ENCODE measurements at regions not wholly inside any gene's neighbourhood (a gene's known extent, or its start where the extent isn't known, plus 50 kb on each side); places are given as distances from the start of the nearest gene placed in this dataset.

- no peak for TF ChIP-seq CTCF (conservative IDR thresholded peaks at IDR 0.05)
- no peaks in the 10 kb centered on the region for H3K9me3 ChIP-seq (ENCODE audit: control insufficient read depth, low read depth, low read length)
- H3K14ac ChIP-seq (ENCODE audit: insufficient read depth, low read length): no peak overlapping the region
- Mint-ChIP-seq H3K27me3 (ENCODE audit: low read depth) (no peaks in the 10 kb centered on the region; the same call in 1 of the 2 replicates), H3K9me3 (peaks cover 0 to 4% of the 10 kb centered on the region in 2 experiments; a peak in 1 of 5 replicates), H3K27ac (no peak overlapping the region), H3K4me3 (no peak overlapping the region), H3K36me3 (ENCODE audit: insufficient read depth in 1 of 3, low read depth in 3 of 3) (peaks cover 0 to 2% (median 0%) of the 10 kb centered on the region in 3 experiments; a peak in 1 of 7 replicates), H3K4me1 (no peaks in the 10 kb centered on the region)
- H2AK5ac ChIP-seq (ENCODE audit: insufficient read length, low read length): no peak overlapping the region
- H3T11ph ChIP-seq (ENCODE audit: low read length): no peak overlapping the region
- no peak overlapping the region for H2BK120ac ChIP-seq (ENCODE audit: low read depth, low read length, poor library complexity, severe bottlenecking)
- H3K56ac ChIP-seq (ENCODE audit: insufficient read length, low read depth, low read length): no peak overlapping the region
- no peak overlapping the region for H3K4me2 ChIP-seq (ENCODE audit: insufficient read depth, insufficient read length, low read length)
- no peak for DNase-seq
- no peak overlapping the region for H3K4ac ChIP-seq (ENCODE audit: low read depth, low read length)
- H3K23me2 ChIP-seq (ENCODE audit: insufficient read length, low read depth, low read length, poor library complexity, severe bottlenecking): no peaks in the 10 kb centered on the region
- no peak overlapping the region for H4K91ac ChIP-seq (ENCODE audit: insufficient read length, low read depth, low read length)
- H2BK12ac ChIP-seq (ENCODE audit: insufficient read length, low read depth, low read length): no peak overlapping the region
- WGBS (ENCODE audit: extremely low coverage, insufficient read length, low lambda C conversion rate): 100% methylated on average over 1 of the region's 4 CpGs
- H3K9ac ChIP-seq (ENCODE audit: extremely low read depth, insufficient read length, low read length): no peak overlapping the region
- H3K27ac ChIP-seq (ENCODE audit: insufficient read length, low read depth, low read length): no peak overlapping the region
- no peak overlapping the region for H2AFZ ChIP-seq (ENCODE audit: low read length)
- no peak overlapping the region for H3K23ac ChIP-seq (ENCODE audit: insufficient read length, low read depth, low read length)
- H3K4me1 ChIP-seq (ENCODE audit: insufficient read depth, low read length): no peaks in the 10 kb centered on the region
- H3K18ac ChIP-seq (ENCODE audit: insufficient read length, low read depth, low read length): no peak overlapping the region
- no peaks in the 10 kb centered on the region for H3K79me1 ChIP-seq (ENCODE audit: insufficient read depth, low read depth, low read length, poor library complexity, severe bottlenecking)
- H3K27me3 ChIP-seq (ENCODE audit: insufficient read depth, low read length): no peaks in the 10 kb centered on the region
- no peak overlapping the region for H2BK20ac ChIP-seq (ENCODE audit: low read depth, low read length, poor library complexity, severe bottlenecking)
- H4K20me1 ChIP-seq (ENCODE audit: control insufficient read depth, insufficient read depth, insufficient read length): no peaks in the 10 kb centered on the region
- no peak overlapping the region for H4K5ac ChIP-seq (ENCODE audit: insufficient read length, low read depth, low read length)
- H2BK15ac ChIP-seq (ENCODE audit: low read depth, low read length): no peak overlapping the region
- H2BK5ac ChIP-seq (ENCODE audit: insufficient read length, low read length): no peak overlapping the region
- H4K8ac ChIP-seq (replicated peaks; ENCODE audit: insufficient read length, low read depth, low read length): no peak overlapping the region
- no peaks in the 10 kb centered on the region for H3K79me2 ChIP-seq (ENCODE audit: insufficient read depth, low read length)
Observed at GRCh38 chr2:215260097-215260677, 51.7 kb upstream of the ATIC start.

Data from H9 (cell line).